OCI-LY7 (cell line): ENCODE measurements at regions not wholly inside any gene's neighbourhood (a gene's known extent, or its start where the extent isn't known, plus 50 kb on each side); places are given as distances from the start of the nearest gene placed in this dataset.

ENCODE experiments used
- BruUV-seq: library from RNA; stranded (reverse); fragments of 400-500 nt; replicated peaks from 2 replicates; lab custom pipeline; 2021; lab: Mats Ljungman, UMichigan
- CTCF ChIA-PET: fragments of 300-600 bp; sonication (Branson Sonifier 250); formaldehyde crosslinking; loops from one replicate; lab custom pipeline; 2022; ENCODE audit warnings: antibody characterized with exemption; ENCODE audit not compliant: unreplicated experiment; lab: Charles Lee
- POLR2A ChIA-PET: fragments of 300-600 bp; sonication (Branson Sonifier 250); formaldehyde crosslinking; loops from one replicate; lab custom pipeline; 2022; ENCODE audit warnings: antibody characterized with exemption; lab: Charles Lee
- DNase-seq: peaks from one replicate; pipeline ENCODE4 v3.0.0-alpha.2; 2015; ENCODE audit warnings: low spot score
- H2AFZ ChIP-seq: fragments of 200-600 bp; sonication (generic), shearing (Covaris generic); 2 replicates; pipeline ENCODE4 v1.6.1; 2014; ENCODE audit warnings: mild to moderate bottlenecking, antibody characterized with exemption, low read length, moderate library complexity
- H3K27ac ChIP-seq: fragments of 200-600 bp; sonication (generic); 2 replicates; pipeline ENCODE4 v1.5.1; 2014; ENCODE audit warnings: mixed run types, low read depth, mild to moderate bottlenecking, moderate library complexity, low read length, inconsistent platforms; ENCODE audit not compliant: poor library complexity, severe bottlenecking
- H3K36me3 ChIP-seq: fragments of 200-600 bp; sonication (generic); 2 replicates; pipeline ENCODE4 v1.6.1; 2014; ENCODE audit warnings: mild to moderate bottlenecking, antibody characterized with exemption, low read length, moderate library complexity, mixed read lengths; ENCODE audit not compliant: insufficient read depth
- H3K4me1 ChIP-seq: fragments of 200-600 bp; sonication (generic); 2 replicates; pipeline ENCODE4 v1.5.1; 2014; ENCODE audit warnings: mild to moderate bottlenecking, low read length; ENCODE audit not compliant: insufficient read depth, poor library complexity, severe bottlenecking
- H3K4me2 ChIP-seq: fragments of 200-600 bp; sonication (generic); 2 replicates; pipeline ENCODE4 v1.6.1; 2014; ENCODE audit warnings: mild to moderate bottlenecking, low read length
- H3K4me3 ChIP-seq: fragments of 200-600 bp; sonication (generic); 2 replicates; pipeline ENCODE4 v1.5.1; 2014; ENCODE audit warnings: mild to moderate bottlenecking, low read depth, low read length; ENCODE audit not compliant: poor library complexity, severe bottlenecking
- H3K79me2 ChIP-seq: fragments of 200-600 bp; sonication (generic); 2 replicates; pipeline ENCODE4 v1.6.1; 2016; ENCODE audit warnings: low read depth, mild to moderate bottlenecking, low read length, moderate library complexity, mixed read lengths; ENCODE audit not compliant: insufficient read depth
- H3K9me2 ChIP-seq: fragments of 200-600 bp; sonication (generic); 2 replicates; pipeline ENCODE4 v1.6.1; 2016; ENCODE audit warnings: mild to moderate bottlenecking, low read length, mixed read lengths; ENCODE audit not compliant: insufficient read depth
- H3K9me3 ChIP-seq: fragments of 200-600 bp; sonication (generic); 2 replicates; pipeline ENCODE4 v1.6.1; 2014; ENCODE audit warnings: mild to moderate bottlenecking, mixed run types, low read length, mixed read lengths
- H4K20me1 ChIP-seq: fragments of 200-600 bp; sonication (generic); 2 replicates; pipeline ENCODE4 v1.6.1; 2014; ENCODE audit warnings: mild to moderate bottlenecking, antibody characterized with exemption, low read length, moderate library complexity, mixed read lengths; ENCODE audit not compliant: insufficient read depth
- CTCF ChIP-seq: fragments of 200-600 bp; sonication (generic); conservative IDR thresholded peaks from 2 replicates; pipeline ENCODE4 v1.5.1; 2014; ENCODE audit warnings: mild to moderate bottlenecking, antibody characterized with exemption, low read length, moderate library complexity, mixed read lengths
- EZH2phosphoT487 ChIP-seq: fragments of 200-600 bp; sonication (generic); IDR thresholded peaks from 2 replicates; pipeline ENCODE4 v1.6.1; 2018; ENCODE audit warnings: low read depth, borderline replicate concordance, mild to moderate bottlenecking, mixed run types, antibody characterized with exemption, low read length, moderate library complexity, mixed read lengths
- intact Hi-C: fragments of 100-400 bp; cut with micrococcal nuclease; formaldehyde crosslinking; loops from one replicate; pipeline ENCODE4 v1.10.0; 2022; ENCODE audit not compliant: unreplicated experiment

- Histone ChIP-seq H3K4me3 (no peak overlapping the region), H3K9me2 (no peaks in the 10 kb centered on the region), H3K36me3 (no peaks in the 10 kb centered on the region), H4K20me1 (no peaks in the 10 kb centered on the region), H3K9me3 (no peaks in the 10 kb centered on the region), H3K4me2 (no peak overlapping the region), H2AFZ (no peak overlapping the region), H3K79me2 (no peaks in the 10 kb centered on the region), H3K27ac (no peak overlapping the region), H3K4me1 (no peaks in the 10 kb centered on the region)
- ChIA-PET CTCF (no interaction called here), POLR2A (interaction anchor here (0.6 kb wide), 2 partner anchors 12 to 13 kb away, joined by 3 read pairs; no protein-coding TSS in a partner anchor)
- peak; percentile 63 for TF ChIP-seq CTCF
- no peak for TF ChIP-seq EZH2phosphoT487
- no peak for DNase-seq
- no TSS peak for BruUV-seq
- intact Hi-C loops, result no loop called here
Observed at GRCh38 chr20:48295445-48295903, 510.2 kb upstream of the SULF2 start.

- BruUV-seq, result no TSS peak
- Histone ChIP-seq H3K27ac (no peak overlapping the region), H4K20me1 (no peaks in the 10 kb centered on the region), H3K4me3 (no peak overlapping the region), H3K9me3 (no peaks in the 10 kb centered on the region), H3K79me2 (no peaks in the 10 kb centered on the region), H3K4me2 (no peak overlapping the region), H3K9me2 (no peaks in the 10 kb centered on the region), H3K4me1 (no peaks in the 10 kb centered on the region), H2AFZ (no peak overlapping the region), H3K36me3 (no peaks in the 10 kb centered on the region)
- DNase-seq, result no peak
- CTCF ChIA-PET, result no interaction called here
- intact Hi-C loops, result no loop called here
- no peak for TF ChIP-seq EZH2phosphoT487
- POLR2A ChIA-PET, result no interaction called here
Observed at GRCh38 chr20:48294942-48295341, 509.7 kb upstream of the SULF2 start.

DNA sequence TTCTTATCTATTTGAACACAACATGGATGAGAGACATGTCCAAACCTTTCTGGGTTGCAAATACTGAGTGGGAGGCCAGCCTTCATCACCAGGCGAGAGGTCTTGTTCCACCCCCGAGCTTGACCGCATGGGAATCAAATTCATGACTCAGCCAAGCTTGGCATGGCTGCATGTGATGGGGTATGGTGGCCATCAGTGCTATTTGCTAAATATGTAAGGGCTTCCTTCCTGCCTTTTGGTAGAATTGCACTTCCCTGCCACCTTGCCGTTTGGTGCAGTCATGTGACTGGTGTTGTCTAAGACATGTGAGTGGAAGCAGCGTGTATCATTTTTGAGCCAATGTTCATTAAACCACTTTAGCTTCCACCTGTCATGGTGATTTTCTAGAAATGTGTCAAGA lies 508.9 kb upstream of the SULF2 start:
- H3K4me3 ChIP-seq, result no peak overlapping the region
- no peaks in the 10 kb centered on the region for H3K4me1 ChIP-seq
- TF ChIP-seq CTCF, result no peak
- TF ChIP-seq EZH2phosphoT487, result no peak
- peak; percentile 12 for DNase-seq
- no peak overlapping the region for H3K27ac ChIP-seq
- BruUV-seq, result no TSS peak
- ChIA-PET CTCF (no interaction called here), POLR2A (no interaction called here)
- no peaks in the 10 kb centered on the region for H3K9me3 ChIP-seq
- no peaks in the 10 kb centered on the region for H3K36me3 ChIP-seq
- no peak overlapping the region for H3K4me2 ChIP-seq
- no peaks in the 10 kb centered on the region for H3K9me2 ChIP-seq
- intact Hi-C loops, result no loop called here
- H3K79me2 ChIP-seq, result no peaks in the 10 kb centered on the region
- H2AFZ ChIP-seq, result no peak overlapping the region
- no peaks in the 10 kb centered on the region for H4K20me1 ChIP-seq
